IPS-NIHi7 (cell line): ENCODE measurements at regions not wholly inside any gene's neighbourhood (a gene's known extent, or its start where the extent isn't known, plus 50 kb on each side); places are given as distances from the start of the nearest gene placed in this dataset.
A peak's percentile ranks its signal among the peaks of the same experiment; 100 is the strongest.

Source experiments
- DNase-seq: peaks from one replicate; pipeline ENCODE4 v3.0.0; 2012; ENCODE audit warnings: mixed read lengths; ENCODE audit errors: extremely low spot score

DNA sequence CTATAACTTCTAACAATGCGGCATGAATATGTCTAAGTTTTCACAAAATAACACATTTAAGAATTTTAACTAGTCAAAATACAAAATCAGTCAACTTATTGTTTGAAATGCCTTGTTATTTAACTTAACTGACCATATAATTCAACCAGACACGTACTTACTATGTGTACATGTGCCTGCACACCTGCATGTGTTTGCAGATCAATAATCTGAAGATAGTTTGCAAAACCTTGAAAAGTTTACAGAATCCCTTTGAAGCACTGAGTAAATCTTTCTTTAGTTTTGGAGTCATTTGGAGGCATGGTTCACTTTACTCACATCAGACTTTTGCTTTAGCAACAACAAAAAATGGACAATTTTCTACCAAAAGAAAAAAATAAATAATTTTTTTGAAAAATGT lies 363.8 kb downstream of the PMP22 start:
- DNase-seq = no peak

DNA sequence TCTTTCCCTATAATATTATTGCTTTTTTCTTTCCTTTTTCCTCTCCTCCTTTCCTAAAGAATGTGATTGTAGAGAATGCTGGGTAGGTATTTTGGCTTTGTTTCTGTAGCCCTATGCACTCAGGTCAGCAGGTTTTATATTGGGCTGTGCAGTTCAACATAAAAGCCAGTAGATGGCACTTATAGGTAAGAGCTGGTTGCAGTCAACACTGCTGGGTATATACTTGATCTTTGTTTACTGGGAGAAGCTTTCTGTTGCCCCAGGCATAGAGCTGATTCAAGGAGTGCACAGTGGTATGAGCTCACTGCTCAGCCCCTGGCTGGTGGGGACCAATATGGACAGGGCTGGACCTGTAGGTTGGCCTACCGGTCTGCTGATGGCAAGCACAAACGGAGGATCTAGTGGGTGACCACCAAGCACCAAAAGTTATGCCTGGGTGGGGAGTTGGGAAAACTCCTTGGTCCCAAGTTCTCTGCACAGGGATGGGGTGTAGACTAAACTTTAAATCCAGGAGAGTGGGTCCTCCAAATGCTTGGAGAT lies 378.9 kb downstream of the PMP22 start:
- DNase-seq = peak; percentile 27

DNA sequence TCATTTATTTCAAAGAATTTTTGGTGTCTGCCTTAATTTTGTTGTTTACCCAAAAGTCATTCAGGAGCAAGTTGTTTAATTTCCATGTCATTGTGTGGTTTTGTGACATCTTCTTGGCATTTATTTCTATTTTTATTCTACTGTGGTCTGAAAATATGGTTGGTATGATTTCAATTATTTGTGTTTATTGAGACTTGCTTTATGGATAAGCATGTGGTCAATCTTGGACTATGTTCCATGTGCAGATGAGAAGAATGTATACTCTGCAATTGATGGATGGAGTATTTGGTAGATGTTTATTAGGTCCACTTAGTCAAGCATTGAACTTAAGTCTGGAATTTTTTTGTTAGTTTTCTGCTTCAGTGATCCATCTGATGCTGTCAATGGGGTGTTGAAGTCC lies 383.0 kb downstream of the PMP22 start:
- DNase-seq = no peak

DNA sequence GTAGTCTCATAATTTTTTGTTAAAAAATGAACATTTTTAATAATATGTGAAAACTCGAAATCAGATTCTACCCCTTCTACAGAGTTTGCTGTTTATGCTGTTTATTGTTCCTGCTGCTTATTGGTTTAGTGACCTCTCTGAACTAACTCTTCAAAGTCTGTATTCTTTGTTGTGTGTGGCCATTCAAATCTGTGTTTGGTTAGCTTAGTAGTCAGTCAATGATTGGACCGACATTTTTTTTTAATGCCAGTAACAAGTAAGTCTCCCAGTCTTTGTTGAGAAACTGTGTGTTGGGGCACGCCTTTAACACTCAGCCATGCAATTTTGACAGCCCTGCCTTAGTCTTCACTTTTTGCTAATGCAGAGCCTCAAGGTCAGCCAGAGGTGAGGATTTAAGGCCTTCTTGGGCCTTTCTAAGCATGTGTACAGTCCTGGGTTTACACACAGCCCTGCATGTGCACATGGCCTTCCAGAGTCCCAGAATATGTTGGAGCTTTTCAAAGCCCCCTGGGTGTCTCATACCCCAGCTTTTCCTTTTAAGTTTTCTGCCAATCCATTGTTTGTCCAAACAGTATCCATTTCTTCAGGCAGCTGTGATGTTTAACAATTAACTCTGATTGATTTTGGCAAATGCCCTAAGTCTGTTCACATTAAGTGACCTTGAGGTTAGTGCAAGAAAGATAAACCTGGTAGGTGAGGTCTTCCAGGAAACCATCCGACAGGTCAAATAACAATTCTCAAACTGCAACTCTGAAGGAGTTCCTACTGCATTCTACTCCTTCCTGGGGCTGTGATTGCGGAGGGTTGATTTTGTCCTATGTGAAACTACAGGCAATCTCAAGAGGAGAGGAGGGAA lies 389.3 kb downstream of the PMP22 start:
- DNase-seq = no peak

DNA sequence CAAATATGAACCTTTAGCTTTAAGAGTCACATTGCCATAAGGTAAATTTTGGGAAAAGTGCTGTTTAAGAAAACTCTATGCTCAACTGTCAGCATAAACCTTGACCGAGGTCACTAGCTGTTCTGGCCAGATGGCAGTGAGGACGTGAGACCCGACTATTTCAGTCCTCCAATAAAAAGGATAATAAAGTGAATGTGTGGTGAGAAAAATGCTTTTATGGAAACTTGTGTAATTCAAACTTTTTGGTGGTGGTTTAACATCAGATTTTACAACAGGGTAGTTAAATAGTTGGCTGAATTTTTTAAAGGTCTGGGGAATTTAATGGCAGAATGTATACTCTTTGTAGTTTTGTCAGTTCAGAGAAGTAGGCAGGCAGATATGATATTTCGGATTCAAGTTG lies 391.1 kb downstream of the PMP22 start:
- DNase-seq = no peak

DNA sequence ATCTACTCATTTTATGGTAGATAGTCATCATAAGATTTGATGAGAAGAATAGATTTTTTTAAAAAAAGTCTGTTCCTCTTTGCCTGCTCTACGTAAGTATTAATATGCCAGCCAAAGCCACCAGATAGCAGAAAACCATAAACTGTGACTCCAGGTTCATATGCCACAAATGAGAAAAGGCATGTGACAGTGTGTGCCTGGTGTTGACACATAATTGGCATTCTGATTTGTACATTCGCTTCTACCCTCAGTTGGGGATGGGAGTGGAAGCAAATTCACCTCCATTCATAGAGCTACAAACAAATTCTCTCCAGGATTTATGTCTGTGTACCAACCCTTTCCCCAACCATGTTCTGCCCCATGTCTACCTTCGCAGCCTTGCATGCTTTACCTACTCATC lies 391.6 kb downstream of the PMP22 start:
- no peak for DNase-seq

DNA sequence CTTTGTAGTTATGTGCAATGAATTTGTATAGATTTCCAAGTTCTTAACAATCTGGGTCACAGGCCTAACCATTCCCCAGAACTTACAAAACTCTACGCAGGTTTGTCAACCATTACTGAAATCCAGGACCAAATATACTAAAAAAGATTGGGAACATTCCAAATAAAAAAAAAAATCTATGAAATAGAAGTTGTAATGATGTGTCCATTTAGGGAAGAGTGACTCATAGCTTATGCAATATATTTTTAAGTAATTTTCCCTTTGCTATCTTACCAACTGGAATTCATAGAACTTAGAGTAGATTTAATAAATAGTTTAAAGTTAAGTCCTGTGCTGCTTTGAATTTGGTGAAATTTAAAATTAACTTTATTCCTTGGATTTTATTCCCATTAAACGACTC lies 393.2 kb downstream of the PMP22 start:
- DNase-seq = no peak

DNA sequence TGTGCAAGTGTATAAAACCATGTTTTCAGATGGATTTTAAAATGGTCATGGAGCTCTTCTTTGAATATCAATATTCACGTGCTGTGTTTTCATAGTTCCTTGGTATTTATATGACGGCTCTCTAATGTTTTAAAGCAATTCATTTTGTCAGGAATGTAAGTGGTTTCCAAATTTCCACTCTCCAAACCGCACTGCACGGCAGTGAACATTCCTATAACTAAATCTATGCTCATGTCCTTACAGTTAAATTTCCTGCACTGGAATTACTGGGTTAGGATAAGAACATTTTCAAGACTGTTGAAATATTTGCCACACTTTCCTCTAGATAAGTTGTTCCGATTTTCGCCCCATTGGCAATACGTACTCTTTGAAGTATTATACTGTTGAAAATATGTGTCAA lies 398.9 kb downstream of the PMP22 start:
- no peak for DNase-seq

DNA sequence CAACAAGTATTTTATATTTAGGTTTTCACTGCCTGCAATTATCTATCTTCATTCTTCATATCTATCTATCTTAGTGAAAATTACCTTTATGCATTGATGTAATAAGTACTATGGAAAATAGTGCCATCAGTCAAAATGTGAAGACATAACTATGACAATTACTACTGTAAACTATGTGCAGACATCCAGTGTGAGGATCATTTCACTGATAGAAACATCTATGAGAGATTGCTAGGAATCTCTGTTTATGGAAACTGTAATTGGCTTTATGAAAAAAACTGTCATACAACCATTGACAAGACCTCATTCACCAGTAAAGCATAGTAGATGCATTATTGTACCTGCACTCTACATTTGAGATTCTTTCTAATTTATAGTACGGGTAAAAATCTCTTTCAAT lies 401.0 kb downstream of the PMP22 start:
- no peak for DNase-seq

DNA sequence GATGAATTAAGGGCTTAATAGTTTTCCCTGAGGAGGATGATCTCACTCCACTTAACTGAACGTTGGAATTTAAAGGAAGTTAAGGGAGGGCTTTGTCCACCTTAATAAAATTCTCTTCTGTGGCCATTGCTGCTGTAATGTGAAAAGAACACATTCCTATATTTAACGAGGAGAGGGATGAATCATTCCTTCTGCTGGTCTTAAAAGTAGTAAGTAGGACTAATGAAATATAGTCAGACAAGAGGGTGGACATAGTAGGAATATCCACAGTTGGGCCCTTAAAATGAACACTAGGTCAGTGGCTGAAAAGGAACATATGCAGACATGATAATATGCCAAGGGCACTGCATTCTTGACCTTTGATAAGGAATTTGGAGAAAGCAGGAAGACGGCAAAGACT lies 405.6 kb downstream of the PMP22 start:
- no peak for DNase-seq

DNA sequence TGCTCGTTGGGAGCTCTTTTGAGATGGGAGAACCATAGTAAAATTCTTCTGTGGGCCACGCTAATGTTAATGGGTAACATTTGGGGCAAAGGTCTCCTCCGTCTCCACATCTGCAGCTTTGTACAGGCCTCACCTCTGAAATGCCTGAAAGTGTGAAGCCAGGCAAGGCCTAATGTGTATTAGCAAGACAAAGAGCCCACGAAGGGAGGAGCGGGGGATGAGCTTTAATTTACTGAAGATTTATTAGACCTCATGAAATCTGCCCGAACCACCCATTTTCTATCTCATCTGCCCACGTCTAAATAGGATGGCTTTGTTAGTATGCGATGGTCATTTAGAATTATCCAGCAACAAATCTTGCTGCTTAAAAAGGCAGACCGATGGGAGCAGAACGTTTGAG lies 408.9 kb downstream of the PMP22 start:
- no peak for DNase-seq

DNA sequence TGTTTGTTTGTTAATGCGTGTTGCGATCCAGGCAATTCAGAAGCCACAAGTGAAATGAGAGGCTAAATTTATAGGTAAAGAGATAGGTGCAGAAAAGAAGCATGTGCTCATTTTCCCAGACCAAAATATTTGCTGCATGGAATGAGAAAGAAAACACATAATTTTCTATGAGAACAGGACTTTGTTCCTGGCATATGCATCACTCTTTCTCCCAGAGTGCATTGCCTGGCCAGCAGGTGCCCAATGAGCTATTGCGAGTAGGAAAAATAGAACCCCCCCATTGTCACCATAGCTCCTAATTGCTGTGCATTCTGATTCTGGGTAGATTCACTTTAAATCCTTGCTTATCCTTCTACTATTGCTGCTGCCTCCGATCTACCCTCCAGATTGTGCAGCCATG lies 410.4 kb downstream of the PMP22 start:
- DNase-seq = no peak

DNA sequence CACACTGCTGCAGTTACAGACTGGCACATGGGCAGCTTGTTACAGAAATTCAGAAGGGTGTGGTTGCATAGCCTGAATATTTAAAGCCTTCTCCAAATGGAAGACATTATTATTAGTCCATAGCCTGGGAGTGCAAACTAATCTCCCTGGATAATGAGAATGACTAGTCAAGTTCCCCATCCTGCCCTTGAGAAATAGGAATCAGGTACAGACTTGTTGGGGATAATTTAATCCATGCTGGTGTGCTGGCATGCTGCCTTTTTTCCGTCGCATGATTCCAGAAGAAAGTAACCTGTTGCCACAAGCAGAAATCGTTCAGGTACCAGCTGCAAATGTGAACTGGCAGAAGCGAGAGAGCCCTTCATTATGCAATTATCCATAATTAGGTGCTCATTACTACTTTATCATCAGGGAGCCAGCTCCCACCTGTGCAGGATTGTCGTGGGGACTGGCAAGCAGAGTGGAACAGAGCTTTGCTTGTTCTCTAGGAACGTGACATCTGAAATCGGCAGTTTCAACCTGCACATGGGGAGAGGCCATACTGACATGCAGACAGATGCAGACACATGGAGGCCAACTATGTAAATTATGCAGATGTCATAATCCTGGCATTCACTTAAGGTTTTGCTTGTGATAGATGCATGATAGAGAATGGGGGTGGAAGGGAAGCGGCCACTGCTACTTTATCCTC lies 419.4 kb downstream of the PMP22 start:
- no peak for DNase-seq

DNA sequence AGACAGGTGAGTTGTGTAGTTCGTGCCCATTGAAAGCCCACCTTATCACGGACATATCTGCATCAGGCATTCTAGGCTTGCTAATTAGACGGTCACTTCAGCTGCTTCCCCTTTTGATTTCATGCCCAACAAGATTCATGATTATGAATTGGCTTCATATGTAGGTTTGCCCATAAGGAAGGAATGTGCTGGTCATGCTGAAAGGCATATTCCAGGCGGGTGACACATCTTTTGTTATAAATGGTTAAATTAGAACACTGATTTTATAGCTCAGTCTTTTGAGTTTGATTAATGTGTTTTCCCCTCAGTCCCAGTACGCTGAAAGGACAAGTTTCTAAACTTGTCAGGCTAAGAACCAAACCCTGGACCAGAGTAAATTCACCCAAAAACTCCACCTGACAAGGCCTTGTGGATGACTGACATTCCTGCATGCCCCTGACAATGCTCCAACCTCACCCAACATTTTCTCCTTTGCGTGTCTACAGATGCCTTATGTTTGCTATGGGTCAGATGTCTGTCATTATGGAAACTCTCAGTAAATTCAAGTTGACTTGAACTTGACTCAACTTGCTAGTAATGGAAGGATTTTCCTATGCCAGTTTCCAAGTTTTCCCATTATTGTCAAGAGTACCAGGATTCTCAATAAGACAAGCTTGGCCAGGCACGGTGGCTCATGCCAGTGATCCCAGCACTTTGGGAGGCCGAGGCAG lies 421.9 kb downstream of the PMP22 start:
- DNase-seq = no peak

DNA sequence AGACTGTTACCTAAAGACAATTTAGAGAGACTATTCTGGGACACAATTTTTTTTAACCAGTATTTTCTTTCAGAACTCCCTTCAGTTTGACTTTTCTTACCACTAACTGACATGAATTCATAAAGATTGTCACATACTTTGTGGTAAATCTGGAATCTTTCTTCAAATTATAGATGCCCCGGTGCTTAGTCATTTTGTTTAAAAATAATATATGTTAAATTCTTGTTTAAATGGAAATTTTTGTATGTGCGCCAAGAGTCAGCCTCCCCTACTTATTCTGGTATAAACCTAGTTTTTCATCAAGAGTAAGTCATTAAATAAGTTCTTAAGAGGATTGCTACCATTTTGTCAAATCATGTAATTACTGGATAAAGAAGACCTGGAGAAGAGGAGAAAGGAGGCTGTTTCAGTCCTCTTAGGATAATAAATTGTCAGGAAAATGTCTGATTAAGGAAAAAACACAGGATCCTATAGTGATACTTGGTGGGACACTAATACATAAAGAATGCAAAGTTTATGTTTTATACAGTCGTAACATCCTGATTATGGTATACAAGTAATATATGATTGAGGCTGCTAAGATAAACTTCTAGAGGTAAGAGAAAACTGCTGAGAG lies 424.4 kb downstream of the PMP22 start:
- no peak for DNase-seq

DNA sequence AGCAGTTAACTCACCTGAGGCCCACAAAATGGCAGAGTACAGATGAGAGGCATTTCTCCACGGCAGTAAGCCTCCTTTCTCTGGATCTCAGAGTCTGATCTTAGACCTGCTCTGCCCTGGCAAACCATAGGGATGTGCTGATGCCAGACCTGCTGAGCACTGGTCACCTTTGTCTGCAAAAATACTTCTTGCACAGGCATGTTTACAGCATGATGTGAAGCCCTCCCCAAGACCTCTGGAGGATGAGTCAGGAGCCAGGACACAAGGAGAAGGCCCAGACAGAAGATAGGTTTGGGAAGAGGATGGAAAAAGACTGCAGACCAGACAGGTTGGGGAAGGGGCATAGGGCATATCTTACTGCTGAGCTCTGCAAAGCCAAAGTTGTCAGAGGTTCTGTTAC lies 426.6 kb downstream of the PMP22 start:
- no peak for DNase-seq

DNA sequence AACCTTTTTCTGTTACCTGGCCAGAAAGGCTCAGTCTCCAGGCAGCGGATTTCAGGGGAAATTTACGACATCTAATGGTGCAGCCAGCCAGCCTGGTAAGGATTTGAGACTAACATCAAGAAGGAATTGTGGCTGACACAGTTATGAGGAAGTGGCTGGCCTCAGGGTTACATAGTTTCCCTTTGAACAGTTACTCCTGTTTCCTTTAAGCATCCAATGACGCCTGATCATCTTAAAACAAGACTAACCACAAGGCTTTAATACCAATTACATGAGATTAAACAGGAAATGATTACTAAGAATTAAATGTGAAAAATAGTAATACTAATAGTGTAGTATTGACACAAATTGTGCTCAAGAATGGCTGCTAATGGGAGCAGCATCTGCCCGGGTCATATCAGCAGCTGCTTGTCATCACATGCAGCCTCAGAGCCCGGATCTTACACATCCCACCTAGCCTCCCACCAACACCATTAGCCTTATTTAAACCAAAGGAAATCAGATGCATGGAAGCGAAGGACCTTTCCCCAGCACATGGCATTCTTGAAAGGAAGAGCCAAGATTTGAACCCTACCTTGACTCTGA lies 431.8 kb downstream of the PMP22 start:
- DNase-seq = no peak

DNA sequence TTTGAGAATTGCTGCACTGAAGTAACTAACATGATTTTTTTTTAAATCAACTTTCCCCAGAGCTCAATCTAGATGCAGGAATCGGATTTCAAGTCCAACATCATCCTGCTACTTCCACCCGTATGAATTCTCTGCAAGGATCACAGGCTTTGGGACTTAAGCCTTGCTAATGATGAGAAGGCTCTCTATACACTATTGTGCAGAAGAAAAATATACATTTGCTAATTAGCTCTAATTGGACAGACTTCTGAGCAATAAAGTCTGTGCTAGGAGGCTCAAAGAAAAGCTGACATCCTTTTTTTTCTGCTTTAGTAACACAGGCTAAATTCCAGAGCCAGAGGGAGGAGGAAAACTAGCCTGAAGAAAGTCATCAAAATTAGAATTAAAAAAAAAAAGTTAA lies 433.6 kb downstream of the PMP22 start:
- no peak for DNase-seq

DNA sequence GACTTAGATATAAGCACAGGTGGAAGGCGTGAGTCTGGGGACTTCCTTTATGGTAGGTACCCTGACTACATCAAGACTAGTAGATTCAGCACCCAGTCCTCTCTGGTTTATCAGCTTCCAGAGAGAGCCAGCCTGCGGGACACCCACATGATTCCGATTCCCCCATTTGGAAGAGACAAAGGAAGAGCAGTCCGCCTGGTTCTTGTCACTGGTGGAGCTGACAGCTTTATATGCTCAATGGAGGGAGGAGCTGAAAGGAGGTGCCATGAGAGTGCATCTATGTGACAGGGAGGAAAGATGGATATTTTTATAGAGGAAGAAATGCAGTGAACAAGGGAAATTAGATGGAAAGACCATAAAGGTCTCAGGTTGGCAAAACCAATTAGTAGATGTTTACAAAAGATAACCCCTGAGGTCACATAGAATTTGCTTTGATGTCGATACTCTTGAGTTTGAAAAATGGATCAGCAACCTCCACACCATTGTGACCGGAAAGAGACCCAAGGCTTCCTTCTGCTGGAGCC lies 437.7 kb downstream of the PMP22 start:
- DNase-seq = no peak

DNA sequence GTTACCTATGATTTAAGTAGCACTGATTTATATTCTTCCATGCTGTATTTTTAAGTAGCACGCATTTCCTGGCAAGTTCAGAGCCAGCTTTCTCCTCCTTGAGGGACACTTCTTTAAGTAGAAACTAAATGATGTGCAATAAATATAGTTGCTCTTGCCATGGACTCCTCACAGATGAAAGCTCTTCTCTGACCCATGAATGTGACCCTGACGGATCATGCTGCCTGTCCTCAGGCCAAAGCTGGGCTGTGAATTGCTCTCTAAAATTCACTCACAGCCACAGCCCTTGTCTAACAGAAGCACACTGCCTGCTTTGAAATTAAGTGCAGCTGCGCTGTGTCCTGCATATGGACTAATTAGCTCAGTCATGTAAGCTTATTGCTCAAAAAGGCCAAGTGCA lies 438.8 kb downstream of the PMP22 start:
- no peak for DNase-seq

DNA sequence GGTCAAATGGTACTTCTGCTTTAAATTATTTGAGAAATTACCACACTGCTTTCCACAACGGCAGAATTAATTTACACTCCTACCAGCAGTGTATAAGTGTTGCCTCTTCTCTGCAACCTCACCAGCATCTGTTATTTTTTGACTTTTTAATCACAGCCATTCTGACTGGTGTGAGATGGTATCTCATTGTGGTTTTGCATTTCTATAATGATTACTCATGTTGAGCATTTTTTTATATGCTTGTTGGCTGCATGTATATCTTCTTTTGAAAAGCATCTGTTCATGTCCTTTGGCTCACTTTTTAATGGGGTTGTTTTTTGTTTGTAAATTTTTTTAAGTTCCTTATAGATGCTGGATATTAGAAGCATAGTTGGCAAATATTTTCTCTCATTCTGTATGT lies 446.7 kb downstream of the PMP22 start:
- no peak for DNase-seq

DNA sequence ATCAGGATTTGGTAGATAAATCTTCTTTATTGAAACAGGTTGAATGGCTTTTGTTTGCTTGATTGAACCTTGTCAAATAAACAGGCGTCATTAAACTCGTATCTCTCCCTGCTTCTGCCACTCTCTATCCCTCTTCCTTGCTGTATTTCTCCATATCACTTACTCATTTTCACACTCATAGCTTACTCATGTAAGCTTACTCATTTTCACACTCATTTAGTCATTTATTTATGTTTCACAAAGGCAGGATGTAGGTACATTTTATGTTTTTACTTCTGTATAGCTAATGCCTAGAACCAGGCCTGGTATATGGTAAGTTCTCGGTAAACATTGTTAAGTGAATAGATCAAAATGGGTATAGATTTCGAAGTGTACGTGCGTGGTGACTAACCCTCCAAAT lies 450.0 kb downstream of the PMP22 start:
- DNase-seq = no peak
